Loucy (cell line): ENCODE measurements at regions not wholly inside any gene's neighbourhood (a gene's known extent, or its start where the extent isn't known, plus 50 kb on each side); places are given as distances from the start of the nearest gene placed in this dataset.

ENCODE experiments used
- H2AFZ ChIP-seq: fragments of 200-600 bp; sonication (generic); 2 replicates; pipeline ENCODE4 v1.6.0; 2016; ENCODE audit warnings: antibody characterized with exemption, mild to moderate bottlenecking, low read length, moderate library complexity
- H3F3A ChIP-seq: fragments of 200-600 bp; 2 replicates; pipeline ENCODE4 v1.6.0; 2016; ENCODE audit warnings: antibody characterized with exemption, low read depth, mild to moderate bottlenecking
- H3K27me3 ChIP-seq: fragments of 200-600 bp; sonication (generic); 2 replicates; pipeline ENCODE4 v1.6.1; 2014; ENCODE audit warnings: low read length, mild to moderate bottlenecking; ENCODE audit not compliant: insufficient read depth, poor library complexity, severe bottlenecking
- H3K36me3 ChIP-seq: fragments of 200-600 bp; sonication (generic); 2 replicates; pipeline ENCODE4 v1.6.1; 2016; ENCODE audit warnings: low read length; ENCODE audit not compliant: insufficient read depth
- H3K4me1 ChIP-seq: fragments of 200-600 bp; sonication (generic); 2 replicates; pipeline ENCODE4 v1.5.1; 2014; ENCODE audit warnings: low read length, mild to moderate bottlenecking; ENCODE audit not compliant: insufficient read depth, poor library complexity, severe bottlenecking
- H3K4me2 ChIP-seq: fragments of 200-600 bp; sonication (generic); 2 replicates; pipeline ENCODE4 v1.6.0; 2014; ENCODE audit warnings: antibody characterized with exemption, low read length, low read depth, mild to moderate bottlenecking; ENCODE audit not compliant: poor library complexity, severe bottlenecking
- H3K4me3 ChIP-seq: fragments of 200-600 bp; sonication (generic); 2 replicates; pipeline ENCODE4 v1.5.1; 2014; ENCODE audit warnings: low read length, mild to moderate bottlenecking, mixed read lengths; ENCODE audit not compliant: poor library complexity, severe bottlenecking
- H3K79me2 ChIP-seq: fragments of 200-600 bp; sonication (generic); 2 replicates; pipeline ENCODE4 v1.6.1; 2014; ENCODE audit warnings: low read length; ENCODE audit not compliant: insufficient read depth
- H3K9ac ChIP-seq: fragments of 200-600 bp; sonication (generic); 2 replicates; pipeline ENCODE4 v1.6.0; 2014; ENCODE audit warnings: mild to moderate bottlenecking, low read depth, low read length, moderate library complexity; ENCODE audit not compliant: poor library complexity, severe bottlenecking
- H3K9me2 ChIP-seq: fragments of 200-600 bp; sonication (generic); replicated peaks from 2 replicates; pipeline ENCODE4 v1.6.1; 2016; ENCODE audit warnings: low read depth, low read length, mixed read lengths
- H3K9me3 ChIP-seq: fragments of 200-600 bp; sonication (generic); 2 replicates; pipeline ENCODE4 v1.6.1; 2014; ENCODE audit warnings: mild to moderate bottlenecking, antibody characterized with exemption, low read length, low read depth; ENCODE audit not compliant: insufficient read depth
- H4K20me1 ChIP-seq: fragments of 200-600 bp; sonication (generic); 2 replicates; pipeline ENCODE4 v1.6.0; 2014; ENCODE audit warnings: antibody characterized with exemption, low read length, mild to moderate bottlenecking; ENCODE audit not compliant: insufficient read depth, poor library complexity, severe bottlenecking
- EZH2phosphoT487 ChIP-seq: fragments of 200-600 bp; IDR thresholded peaks from 2 replicates; pipeline ENCODE4 v1.6.1; 2018; ENCODE audit warnings: antibody characterized with exemption, mild to moderate bottlenecking, moderate library complexity, borderline replicate concordance
- TF ChIP-seq, protein P1 (sequence below): fragments of 200-600 bp; sonication (generic); conservative IDR thresholded peaks from 2 replicates; pipeline ENCODE4 v1.5.1; 2014; ENCODE audit warnings: mild to moderate bottlenecking, antibody characterized with exemption, low read length

DNA sequence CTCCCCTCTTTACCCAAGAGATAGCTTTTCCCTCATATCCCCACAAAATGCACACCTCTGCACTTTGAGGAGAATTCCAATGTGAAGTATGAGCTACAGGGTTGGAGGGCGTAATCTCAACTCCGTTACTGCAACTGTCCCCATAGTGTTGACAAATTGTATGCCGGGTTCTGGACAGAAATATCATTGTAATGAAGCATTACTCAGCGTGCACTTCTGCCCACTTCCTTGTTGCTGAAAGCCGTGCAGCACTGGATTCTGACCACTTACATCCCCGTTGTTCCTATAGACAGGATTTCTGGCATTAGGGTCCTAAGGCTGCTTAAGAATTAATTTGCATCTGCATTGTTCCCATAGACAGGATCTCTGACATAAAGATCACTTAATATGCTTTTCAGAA, 205.6 kb downstream of the RHOU start:
- Histone ChIP-seq H3K27me3 (no peaks in the 10 kb centered on the region), H3K36me3 (no peaks in the 10 kb centered on the region), H3K9me2 (no peaks in the 10 kb centered on the region), H2AFZ (no peak overlapping the region), H3K4me1 (peaks cover 17% of the 10 kb centered on the region), H3K4me2 (no peak overlapping the region), H4K20me1 (no peaks in the 10 kb centered on the region), H3K9me3 (no peaks in the 10 kb centered on the region), H3K79me2 (no peaks in the 10 kb centered on the region), H3K4me3 (no peak overlapping the region), H3K9ac (no peak overlapping the region), H3F3A (no peaks in the 10 kb centered on the region)
- TF ChIP-seq EZH2phosphoT487: no peak

DNA sequence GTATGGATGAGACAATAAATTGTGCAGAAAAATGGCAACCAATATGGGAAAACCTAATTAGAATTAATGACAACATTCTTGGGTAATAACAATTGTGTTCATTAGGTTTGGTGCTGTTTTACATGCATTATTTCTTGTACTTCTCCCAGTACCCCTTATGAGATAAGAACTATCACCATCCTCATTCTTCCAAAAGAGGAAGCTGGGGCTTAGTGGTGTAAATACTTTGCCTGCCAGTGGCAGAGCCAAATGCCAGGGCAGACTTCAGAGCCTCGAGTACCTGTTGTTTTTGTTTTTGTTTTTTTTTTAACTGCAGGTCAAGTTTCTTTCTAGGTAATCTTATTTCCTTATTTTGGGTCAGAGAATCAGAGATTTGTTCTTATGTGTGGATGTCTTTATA, 206.4 kb downstream of the RHOU start:
- no peaks in the 10 kb centered on the region for H3K9me3 ChIP-seq
- H3K4me3 ChIP-seq: no peak overlapping the region
- H3K9ac ChIP-seq: no peak overlapping the region
- no peak overlapping the region for H3K4me2 ChIP-seq
- no peaks in the 10 kb centered on the region for H3K36me3 ChIP-seq
- H3F3A ChIP-seq: no peaks in the 10 kb centered on the region
- no peaks in the 10 kb centered on the region for H3K79me2 ChIP-seq
- no peak overlapping the region for H2AFZ ChIP-seq
- no peaks in the 10 kb centered on the region for H4K20me1 ChIP-seq
- no peaks in the 10 kb centered on the region for H3K9me2 ChIP-seq
- H3K27me3 ChIP-seq: no peaks in the 10 kb centered on the region
- H3K4me1 ChIP-seq: peaks cover 12% of the 10 kb centered on the region
- no peak for TF ChIP-seq EZH2phosphoT487
- TF ChIP-seq, protein P1, sequence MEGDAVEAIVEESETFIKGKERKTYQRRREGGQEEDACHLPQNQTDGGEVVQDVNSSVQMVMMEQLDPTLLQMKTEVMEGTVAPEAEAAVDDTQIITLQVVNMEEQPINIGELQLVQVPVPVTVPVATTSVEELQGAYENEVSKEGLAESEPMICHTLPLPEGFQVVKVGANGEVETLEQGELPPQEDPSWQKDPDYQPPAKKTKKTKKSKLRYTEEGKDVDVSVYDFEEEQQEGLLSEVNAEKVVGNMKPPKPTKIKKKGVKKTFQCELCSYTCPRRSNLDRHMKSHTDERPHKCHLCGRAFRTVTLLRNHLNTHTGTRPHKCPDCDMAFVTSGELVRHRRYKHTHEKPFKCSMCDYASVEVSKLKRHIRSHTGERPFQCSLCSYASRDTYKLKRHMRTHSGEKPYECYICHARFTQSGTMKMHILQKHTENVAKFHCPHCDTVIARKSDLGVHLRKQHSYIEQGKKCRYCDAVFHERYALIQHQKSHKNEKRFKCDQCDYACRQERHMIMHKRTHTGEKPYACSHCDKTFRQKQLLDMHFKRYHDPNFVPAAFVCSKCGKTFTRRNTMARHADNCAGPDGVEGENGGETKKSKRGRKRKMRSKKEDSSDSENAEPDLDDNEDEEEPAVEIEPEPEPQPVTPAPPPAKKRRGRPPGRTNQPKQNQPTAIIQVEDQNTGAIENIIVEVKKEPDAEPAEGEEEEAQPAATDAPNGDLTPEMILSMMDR: no peak

DNA sequence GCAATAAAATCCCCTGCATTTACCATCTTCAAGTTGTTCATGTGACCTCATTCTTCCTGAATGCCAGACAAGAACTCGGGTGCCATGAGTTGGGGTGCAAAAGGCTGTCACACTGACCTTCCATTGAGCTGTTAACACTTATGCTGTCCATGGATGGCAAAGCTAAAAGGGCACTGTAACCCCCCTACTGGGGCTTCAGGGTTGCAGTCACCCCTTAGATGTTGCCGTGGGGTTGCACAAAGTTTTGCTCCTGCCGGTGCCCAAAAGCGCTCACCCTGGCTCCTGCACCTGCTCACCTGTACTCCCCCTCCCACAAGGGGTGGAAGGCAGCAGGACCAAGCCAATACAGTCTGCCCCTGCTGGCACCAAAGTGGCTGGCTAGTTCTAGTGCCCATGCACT, 208.2 kb downstream of the RHOU start:
- TF ChIP-seq, protein P1: no peak
- no peak for TF ChIP-seq EZH2phosphoT487

DNA sequence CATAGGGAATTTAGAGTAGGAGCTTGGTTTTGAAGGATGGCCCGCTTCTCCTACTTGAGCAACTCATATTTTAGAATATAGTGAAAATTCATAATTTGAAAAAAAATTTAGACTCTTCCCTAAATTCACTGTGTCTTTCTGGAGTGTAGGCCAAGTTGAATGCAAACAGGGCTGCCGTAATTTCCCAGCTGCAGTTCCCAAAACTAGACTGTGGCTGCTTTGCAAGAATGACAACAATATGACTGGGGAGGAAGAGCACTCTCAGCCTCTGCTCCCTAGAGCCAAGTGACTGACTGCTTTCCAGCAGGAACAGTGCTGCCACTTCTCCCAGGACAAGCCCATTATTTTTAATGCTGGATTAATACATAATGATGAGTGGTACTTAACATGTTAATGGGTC, 209.0 kb downstream of the RHOU start:
- H3F3A ChIP-seq: no peaks in the 10 kb centered on the region
- H3K9me2 ChIP-seq: no peaks in the 10 kb centered on the region
- H3K27me3 ChIP-seq: no peaks in the 10 kb centered on the region
- no peak overlapping the region for H3K4me2 ChIP-seq
- H3K4me1 ChIP-seq: no peaks in the 10 kb centered on the region
- no peak overlapping the region for H2AFZ ChIP-seq
- no peak overlapping the region for H3K4me3 ChIP-seq
- H3K9ac ChIP-seq: no peak overlapping the region
- no peaks in the 10 kb centered on the region for H3K36me3 ChIP-seq
- no peaks in the 10 kb centered on the region for H4K20me1 ChIP-seq
- H3K9me3 ChIP-seq: no peaks in the 10 kb centered on the region
- H3K79me2 ChIP-seq: no peaks in the 10 kb centered on the region
- TF ChIP-seq, protein P1: no peak
- TF ChIP-seq EZH2phosphoT487: no peak

More for the DNA sequence above, 208.2 kb downstream of the RHOU start:
- Histone ChIP-seq H3K4me3 (no peak overlapping the region), H3K9ac (no peak overlapping the region), H3F3A (no peaks in the 10 kb centered on the region), H3K4me2 (no peak overlapping the region), H3K27me3 (no peaks in the 10 kb centered on the region), H3K9me3 (no peaks in the 10 kb centered on the region), H3K36me3 (no peaks in the 10 kb centered on the region), H2AFZ (no peak overlapping the region), H3K9me2 (no peaks in the 10 kb centered on the region), H3K4me1 (peaks cover 3% of the 10 kb centered on the region), H4K20me1 (no peaks in the 10 kb centered on the region), H3K79me2 (no peaks in the 10 kb centered on the region)
